PC-3 (cell line): ENCODE measurements at regions not wholly inside any gene's neighbourhood (a gene's known extent, or its start where the extent isn't known, plus 50 kb on each side); places are given as distances from the start of the nearest gene placed in this dataset.

Experiments used
- EZH2phosphoT487 ChIP-seq: fragments of 300-600 bp; sonication (generic); IDR thresholded peaks from 2 replicates; pipeline ENCODE4 v1.6.1; 2018; ENCODE audit warnings: mild to moderate bottlenecking, antibody characterized with exemption, low read length, borderline replicate concordance
- TF ChIP-seq, protein P1 (sequence below): fragments of 300-600 bp; sonication (generic); conservative IDR thresholded peaks from 2 replicates; pipeline ENCODE4 v1.5.1; 2017; ENCODE audit warnings: antibody characterized with exemption, low read depth, mild to moderate bottlenecking, low read length

DNA sequence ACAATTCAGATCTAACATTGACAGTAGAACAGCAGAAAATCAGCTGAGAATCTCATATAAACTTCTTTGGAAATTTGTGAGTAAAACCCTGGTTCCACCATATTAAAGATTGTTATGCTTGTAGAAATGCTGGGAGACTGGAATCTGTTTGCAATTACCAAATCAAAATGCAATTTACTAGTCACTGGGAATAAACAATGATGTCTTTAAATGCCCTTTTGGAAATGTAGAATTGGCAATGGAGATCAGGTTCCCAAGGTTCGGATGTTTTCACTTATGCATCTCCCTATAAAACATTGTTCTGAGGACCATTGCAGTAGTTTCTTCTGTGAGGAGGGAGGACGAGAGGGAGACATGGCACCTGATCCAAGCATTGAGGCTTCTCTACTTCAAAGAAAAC, 384.4 kb downstream of the TMEM167A start:
- TF ChIP-seq, protein P1, sequence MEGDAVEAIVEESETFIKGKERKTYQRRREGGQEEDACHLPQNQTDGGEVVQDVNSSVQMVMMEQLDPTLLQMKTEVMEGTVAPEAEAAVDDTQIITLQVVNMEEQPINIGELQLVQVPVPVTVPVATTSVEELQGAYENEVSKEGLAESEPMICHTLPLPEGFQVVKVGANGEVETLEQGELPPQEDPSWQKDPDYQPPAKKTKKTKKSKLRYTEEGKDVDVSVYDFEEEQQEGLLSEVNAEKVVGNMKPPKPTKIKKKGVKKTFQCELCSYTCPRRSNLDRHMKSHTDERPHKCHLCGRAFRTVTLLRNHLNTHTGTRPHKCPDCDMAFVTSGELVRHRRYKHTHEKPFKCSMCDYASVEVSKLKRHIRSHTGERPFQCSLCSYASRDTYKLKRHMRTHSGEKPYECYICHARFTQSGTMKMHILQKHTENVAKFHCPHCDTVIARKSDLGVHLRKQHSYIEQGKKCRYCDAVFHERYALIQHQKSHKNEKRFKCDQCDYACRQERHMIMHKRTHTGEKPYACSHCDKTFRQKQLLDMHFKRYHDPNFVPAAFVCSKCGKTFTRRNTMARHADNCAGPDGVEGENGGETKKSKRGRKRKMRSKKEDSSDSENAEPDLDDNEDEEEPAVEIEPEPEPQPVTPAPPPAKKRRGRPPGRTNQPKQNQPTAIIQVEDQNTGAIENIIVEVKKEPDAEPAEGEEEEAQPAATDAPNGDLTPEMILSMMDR = no peak
- no peak for TF ChIP-seq EZH2phosphoT487
